ENCODE measurements at regions not wholly inside any gene's neighbourhood (a gene's known extent, or its start where the extent isn't known, plus 50 kb on each side); places are given as distances from the start of the nearest gene placed in this dataset.
A peak's percentile ranks its signal among the peaks of the same experiment; 100 is the strongest.

DNA sequence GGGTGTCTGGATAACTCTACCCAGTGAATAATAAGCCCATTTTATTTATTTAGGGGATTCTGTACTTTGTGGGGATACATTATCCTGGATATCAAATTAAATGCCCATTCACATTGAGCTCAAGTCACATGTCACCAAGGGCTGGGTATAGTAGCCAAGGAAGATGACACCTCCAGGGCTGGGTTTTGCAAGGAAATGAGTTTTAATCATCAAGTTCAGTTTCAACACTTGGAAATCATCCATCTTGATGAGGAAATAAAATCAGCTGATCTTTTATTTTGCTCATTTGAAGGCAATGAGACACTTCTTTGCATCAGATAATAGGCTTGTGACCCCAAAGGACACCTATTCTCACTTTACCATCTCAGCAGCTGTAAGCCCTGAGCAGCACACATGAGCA, 80.0 kb upstream of the TNR start:
- TF ChIP-seq, protein P1, sequence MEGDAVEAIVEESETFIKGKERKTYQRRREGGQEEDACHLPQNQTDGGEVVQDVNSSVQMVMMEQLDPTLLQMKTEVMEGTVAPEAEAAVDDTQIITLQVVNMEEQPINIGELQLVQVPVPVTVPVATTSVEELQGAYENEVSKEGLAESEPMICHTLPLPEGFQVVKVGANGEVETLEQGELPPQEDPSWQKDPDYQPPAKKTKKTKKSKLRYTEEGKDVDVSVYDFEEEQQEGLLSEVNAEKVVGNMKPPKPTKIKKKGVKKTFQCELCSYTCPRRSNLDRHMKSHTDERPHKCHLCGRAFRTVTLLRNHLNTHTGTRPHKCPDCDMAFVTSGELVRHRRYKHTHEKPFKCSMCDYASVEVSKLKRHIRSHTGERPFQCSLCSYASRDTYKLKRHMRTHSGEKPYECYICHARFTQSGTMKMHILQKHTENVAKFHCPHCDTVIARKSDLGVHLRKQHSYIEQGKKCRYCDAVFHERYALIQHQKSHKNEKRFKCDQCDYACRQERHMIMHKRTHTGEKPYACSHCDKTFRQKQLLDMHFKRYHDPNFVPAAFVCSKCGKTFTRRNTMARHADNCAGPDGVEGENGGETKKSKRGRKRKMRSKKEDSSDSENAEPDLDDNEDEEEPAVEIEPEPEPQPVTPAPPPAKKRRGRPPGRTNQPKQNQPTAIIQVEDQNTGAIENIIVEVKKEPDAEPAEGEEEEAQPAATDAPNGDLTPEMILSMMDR (IDR thresholded peaks at IDR 0.05; ENCODE audit: insufficient read depth, low read depth, low read length): no peak
- TF ChIP-seq EZH2 (IDR thresholded peaks at IDR 0.05; ENCODE audit: insufficient read depth, low read length): no peak
- Histone ChIP-seq H2AFZ (ENCODE audit: low read depth, low read length) (no peak overlapping the region), H3K27ac (ENCODE audit: low read depth, low read length) (no peak overlapping the region), H3K9me3 (ENCODE audit: insufficient read depth, low read depth, low read length) (no peaks in the 10 kb centered on the region), H4K20me1 (ENCODE audit: insufficient read depth, low read length) (no peaks in the 10 kb centered on the region), H3K36me3 (ENCODE audit: insufficient read depth, low read length) (no peaks in the 10 kb centered on the region), H3K4me3 (ENCODE audit: insufficient read depth, low read depth, low read length) (no peak overlapping the region), H3K4me2 (ENCODE audit: low read length) (no peak overlapping the region), H3K27me3 (ENCODE audit: insufficient read depth, low read length) (no peaks in the 10 kb centered on the region), H3K79me2 (ENCODE audit: insufficient read depth, low read length) (no peaks in the 10 kb centered on the region), H3K4me1 (ENCODE audit: insufficient read depth, low read length) (no peaks in the 10 kb centered on the region), H3K9ac (ENCODE audit: low read length) (no peak overlapping the region)
- Mint-ChIP-seq H3K4me1 (ENCODE audit: low read depth, unreplicated experiment) (peaks cover 8% of the 10 kb centered on the region), H3K9me3 (ENCODE audit: unreplicated experiment) (no peaks in the 10 kb centered on the region), H3K27ac (ENCODE audit: unreplicated experiment) (no peak overlapping the region), H3K36me3 (ENCODE audit: low read depth, unreplicated experiment) (no peaks in the 10 kb centered on the region), H3K27me3 (ENCODE audit: low read depth, unreplicated experiment) (no peaks in the 10 kb centered on the region), H3K4me3 (ENCODE audit: unreplicated experiment) (no peak overlapping the region)
- DNase-seq (ENCODE audit: low read depth) (no peak), FAIRE-seq (no peak)

DNA sequence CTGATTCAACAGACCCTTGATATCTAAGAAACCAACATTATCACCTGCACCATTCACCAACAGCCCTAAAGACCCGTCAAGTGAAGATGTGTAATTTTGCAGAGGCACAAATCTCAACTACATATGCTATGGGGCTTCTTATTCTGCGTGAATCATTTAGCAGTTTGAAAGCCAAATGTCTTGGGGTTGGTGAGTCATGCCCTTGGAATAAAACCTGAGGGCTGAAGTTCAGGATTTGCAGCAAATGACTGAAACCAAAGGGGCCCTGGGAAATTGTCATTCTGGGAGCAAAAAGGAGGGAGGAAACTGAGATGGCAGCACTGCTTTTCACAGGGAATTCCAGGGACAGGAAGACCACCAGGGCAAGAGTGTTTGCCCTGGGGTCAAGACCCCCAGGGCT, 79.2 kb upstream of the TNR start:
- H3K9ac ChIP-seq (ENCODE audit: low read length): no peak overlapping the region
- Mint-ChIP-seq H3K4me3 (ENCODE audit: unreplicated experiment) (no peak overlapping the region), H3K36me3 (ENCODE audit: low read depth, unreplicated experiment) (no peaks in the 10 kb centered on the region), H3K27ac (ENCODE audit: unreplicated experiment) (no peak overlapping the region), H3K9me3 (ENCODE audit: unreplicated experiment) (no peaks in the 10 kb centered on the region), H3K4me1 (ENCODE audit: low read depth, unreplicated experiment) (peaks cover 8% of the 10 kb centered on the region), H3K27me3 (ENCODE audit: low read depth, unreplicated experiment) (no peaks in the 10 kb centered on the region)
- H2AFZ ChIP-seq (ENCODE audit: low read depth, low read length): no peak overlapping the region
- no peak overlapping the region for H3K27ac ChIP-seq (ENCODE audit: low read depth, low read length)
- H3K79me2 ChIP-seq (ENCODE audit: insufficient read depth, low read length): no peaks in the 10 kb centered on the region
- no peak overlapping the region for H3K4me3 ChIP-seq (ENCODE audit: insufficient read depth, low read depth, low read length)
- no peaks in the 10 kb centered on the region for H3K27me3 ChIP-seq (ENCODE audit: insufficient read depth, low read length)
- H3K4me2 ChIP-seq (ENCODE audit: low read length): no peak overlapping the region
- no peaks in the 10 kb centered on the region for H3K36me3 ChIP-seq (ENCODE audit: insufficient read depth, low read length)
- no peaks in the 10 kb centered on the region for H4K20me1 ChIP-seq (ENCODE audit: insufficient read depth, low read length)
- FAIRE-seq: no peak
- H3K9me3 ChIP-seq (ENCODE audit: insufficient read depth, low read depth, low read length): no peaks in the 10 kb centered on the region
- DNase-seq (ENCODE audit: low read depth): peak; percentile 32
- TF ChIP-seq, protein P1 (IDR thresholded peaks at IDR 0.05; ENCODE audit: insufficient read depth, low read depth, low read length): no peak
- TF ChIP-seq EZH2 (IDR thresholded peaks at IDR 0.05; ENCODE audit: insufficient read depth, low read length): no peak
- H3K4me1 ChIP-seq (ENCODE audit: insufficient read depth, low read length): no peaks in the 10 kb centered on the region

DNA sequence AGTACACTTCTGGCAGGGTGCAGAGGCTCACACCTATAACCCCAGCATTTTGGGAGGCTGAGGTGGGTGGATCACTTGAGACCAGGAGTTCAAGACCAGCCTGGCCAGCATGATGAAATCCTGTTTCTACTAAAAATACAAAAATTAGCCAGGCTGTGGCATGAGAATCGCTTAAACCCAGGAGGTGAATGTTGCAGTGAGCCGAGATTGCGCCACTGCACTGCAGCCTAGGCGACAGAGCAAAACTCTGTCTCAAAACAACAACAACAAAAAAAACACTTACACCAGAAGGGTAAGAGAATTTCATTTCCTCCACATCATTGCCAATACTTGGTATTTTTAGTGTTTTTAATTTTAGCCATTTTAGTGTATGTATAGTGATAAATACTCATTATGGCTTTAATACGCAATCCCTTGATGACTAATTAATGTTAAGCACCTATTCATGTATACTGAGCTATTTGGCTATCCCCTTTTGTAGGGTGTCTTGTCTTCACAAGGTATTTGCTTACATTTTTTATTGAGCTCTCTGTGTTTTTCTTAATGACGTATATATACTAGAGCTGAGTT, 77.1 kb upstream of the TNR start:
- Mint-ChIP-seq H3K36me3 (ENCODE audit: low read depth, unreplicated experiment) (no peaks in the 10 kb centered on the region), H3K27me3 (ENCODE audit: low read depth, unreplicated experiment) (no peaks in the 10 kb centered on the region), H3K9me3 (ENCODE audit: unreplicated experiment) (no peaks in the 10 kb centered on the region), H3K27ac (ENCODE audit: unreplicated experiment) (no peak overlapping the region), H3K4me1 (ENCODE audit: low read depth, unreplicated experiment) (peaks cover 8% of the 10 kb centered on the region), H3K4me3 (ENCODE audit: unreplicated experiment) (no peak overlapping the region)
- TF ChIP-seq EZH2 (IDR thresholded peaks at IDR 0.05; ENCODE audit: insufficient read depth, low read length): no peak
- TF ChIP-seq, protein P1 (IDR thresholded peaks at IDR 0.05; ENCODE audit: insufficient read depth, low read depth, low read length): no peak
- no peak overlapping the region for H3K27ac ChIP-seq (ENCODE audit: low read depth, low read length)
- H3K9ac ChIP-seq (ENCODE audit: low read length): no peak overlapping the region
- H3K9me3 ChIP-seq (ENCODE audit: insufficient read depth, low read depth, low read length): no peaks in the 10 kb centered on the region
- no peak overlapping the region for H2AFZ ChIP-seq (ENCODE audit: low read depth, low read length)
- DNase-seq (ENCODE audit: low read depth) (no peak), FAIRE-seq (no peak)
- no peaks in the 10 kb centered on the region for H3K36me3 ChIP-seq (ENCODE audit: insufficient read depth, low read length)
- no peak overlapping the region for H3K4me2 ChIP-seq (ENCODE audit: low read length)
- H3K79me2 ChIP-seq (ENCODE audit: insufficient read depth, low read length): no peaks in the 10 kb centered on the region
- H4K20me1 ChIP-seq (ENCODE audit: insufficient read depth, low read length): no peaks in the 10 kb centered on the region
- H3K4me1 ChIP-seq (ENCODE audit: insufficient read depth, low read length): no peaks in the 10 kb centered on the region
- H3K27me3 ChIP-seq (ENCODE audit: insufficient read depth, low read length): no peaks in the 10 kb centered on the region
- H3K4me3 ChIP-seq (ENCODE audit: insufficient read depth, low read depth, low read length): no peak overlapping the region
